PC-9 (cell line): ENCODE measurements at regions not wholly inside any gene's neighbourhood (a gene's known extent, or its start where the extent isn't known, plus 50 kb on each side); places are given as distances from the start of the nearest gene placed in this dataset.

Source experiments
- EZH2 ChIP-seq: fragments of 200-600 bp; sonication (generic); IDR thresholded peaks from 2 replicates; pipeline ENCODE4 v1.8.0; 2017; ENCODE audit warnings: antibody characterized with exemption, low read depth
- TF ChIP-seq, protein P1 (sequence below): fragments of 200-600 bp; sonication (generic); conservative IDR thresholded peaks from 2 replicates; pipeline ENCODE4 v1.6.1; 2017; ENCODE audit warnings: mixed run types, antibody characterized with exemption, mild to moderate bottlenecking, moderate library complexity

DNA sequence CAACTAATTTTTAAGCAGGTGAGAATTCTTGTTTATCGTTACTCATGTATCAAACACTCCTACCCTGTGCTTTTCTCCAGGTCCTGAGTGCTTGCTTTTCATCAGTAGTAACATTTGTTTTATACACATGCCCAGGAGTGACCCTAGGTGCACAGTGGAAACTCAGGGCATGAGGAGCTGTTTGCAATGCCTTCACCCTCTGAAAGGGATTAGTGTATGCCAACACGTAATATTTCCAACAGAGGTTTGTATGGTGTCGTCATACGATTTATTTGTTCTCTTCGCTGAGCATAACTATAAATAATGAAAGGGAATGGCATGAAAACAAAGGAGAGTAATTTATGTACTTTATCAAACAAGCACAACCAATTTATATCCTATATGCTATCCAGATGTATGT, 537.4 kb upstream of the MMS22L start:
- TF ChIP-seq, protein P1, sequence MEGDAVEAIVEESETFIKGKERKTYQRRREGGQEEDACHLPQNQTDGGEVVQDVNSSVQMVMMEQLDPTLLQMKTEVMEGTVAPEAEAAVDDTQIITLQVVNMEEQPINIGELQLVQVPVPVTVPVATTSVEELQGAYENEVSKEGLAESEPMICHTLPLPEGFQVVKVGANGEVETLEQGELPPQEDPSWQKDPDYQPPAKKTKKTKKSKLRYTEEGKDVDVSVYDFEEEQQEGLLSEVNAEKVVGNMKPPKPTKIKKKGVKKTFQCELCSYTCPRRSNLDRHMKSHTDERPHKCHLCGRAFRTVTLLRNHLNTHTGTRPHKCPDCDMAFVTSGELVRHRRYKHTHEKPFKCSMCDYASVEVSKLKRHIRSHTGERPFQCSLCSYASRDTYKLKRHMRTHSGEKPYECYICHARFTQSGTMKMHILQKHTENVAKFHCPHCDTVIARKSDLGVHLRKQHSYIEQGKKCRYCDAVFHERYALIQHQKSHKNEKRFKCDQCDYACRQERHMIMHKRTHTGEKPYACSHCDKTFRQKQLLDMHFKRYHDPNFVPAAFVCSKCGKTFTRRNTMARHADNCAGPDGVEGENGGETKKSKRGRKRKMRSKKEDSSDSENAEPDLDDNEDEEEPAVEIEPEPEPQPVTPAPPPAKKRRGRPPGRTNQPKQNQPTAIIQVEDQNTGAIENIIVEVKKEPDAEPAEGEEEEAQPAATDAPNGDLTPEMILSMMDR, result no peak
- TF ChIP-seq EZH2, result no peak
